CD4-positive, alpha-beta T cell (primary cell): ENCODE measurements at regions not wholly inside any gene's neighbourhood (a gene's known extent, or its start where the extent isn't known, plus 50 kb on each side); places are given as distances from the start of the nearest gene placed in this dataset.

Experiments used
- ATAC-seq: fragments of 200-7000 bp; cut with Tn5 transposase; one replicate; pipeline ENCODE4 v1.10.0; 2022; ENCODE audit warnings: mild to moderate bottlenecking; ENCODE audit not compliant: poor library complexity
- CTCF ChIA-PET: fragments of 350-600 bp; sonication (Branson Sonifier 250); formaldehyde crosslinking; loops from one replicate; lab custom pipeline; 2021; ENCODE audit warnings: antibody characterized with exemption, inconsistent platforms; lab: Charles Lee
- POLR2A ChIA-PET: fragments of 350-600 bp; sonication (Branson Sonifier 250); formaldehyde crosslinking; loops from one replicate; lab custom pipeline; 2021; ENCODE audit warnings: antibody characterized with exemption, inconsistent platforms; lab: Charles Lee
- DNase-seq, 14 experiments: peaks; one replicate each; pipeline ENCODE4 v3.0.0-alpha.2; 2013 to 2020; ENCODE audit warnings: mixed read lengths in 2 of 14
- H3K27ac ChIP-seq, 2 donors: one replicate each; pipeline versions ENCODE4 v1.5.1 to v1.7.0; 2013; ENCODE audit warnings: low read length in 2 of 2, low read depth in 1 of 2, mild to moderate bottlenecking in 1 of 2
- H3K27me3 ChIP-seq, 2 experiments: 1 replicate in 1 of 2; 2 replicates in 1 of 2; pipeline versions ENCODE4 v1.6.1 to v1.7.0; 2013; ENCODE audit warnings: low read length in 2 of 2, control low read depth in 1 of 2, mild to moderate bottlenecking in 1 of 2, moderate library complexity in 1 of 2; ENCODE audit not compliant: insufficient read depth in 2 of 2, control insufficient read depth in 1 of 2
- H3K36me3 ChIP-seq: one replicate; pipeline ENCODE4 v1.6.1; 2013; ENCODE audit warnings: low read length, control low read depth; ENCODE audit not compliant: insufficient read depth
- H3K4me1 ChIP-seq: one replicate; pipeline ENCODE4 v1.6.1; 2013; ENCODE audit warnings: low read length, control low read depth; ENCODE audit not compliant: insufficient read depth
- H3K4me3 ChIP-seq: one replicate; pipeline ENCODE4 v1.5.1; 2013; ENCODE audit warnings: mild to moderate bottlenecking, low read length, moderate library complexity
- H3K9me3 ChIP-seq, 2 experiments: 1 replicate in 1 of 2; 2 replicates in 1 of 2; pipeline versions ENCODE4 v1.6.1 to v1.7.0; 2013; ENCODE audit warnings: low read length in 2 of 2, mild to moderate bottlenecking in 2 of 2, control low read depth in 1 of 2, moderate library complexity in 1 of 2; ENCODE audit not compliant: control insufficient read depth in 1 of 2, insufficient read depth in 1 of 2
- H3K27ac Mint-ChIP-seq: one replicate; pipeline ENCODE4 v1.8.0; 2020; ENCODE audit warnings: mixed read lengths
- H3K27me3 Mint-ChIP-seq: one replicate; pipeline ENCODE4 v1.8.0; 2021; ENCODE audit warnings: mixed read lengths
- H3K36me3 Mint-ChIP-seq: one replicate; pipeline ENCODE4 v1.8.0; 2021; ENCODE audit warnings: low read depth, mixed read lengths
- H3K4me1 Mint-ChIP-seq: one replicate; pipeline ENCODE4 v1.8.0; 2021; ENCODE audit warnings: low read depth, mixed read lengths
- H3K4me3 Mint-ChIP-seq: one replicate; pipeline ENCODE4 v1.8.0; 2020; ENCODE audit warnings: mild to moderate bottlenecking, mixed read lengths
- H3K9me3 Mint-ChIP-seq: one replicate; pipeline ENCODE4 v1.8.0; 2020; ENCODE audit warnings: mixed read lengths
- intact Hi-C, 2 experiments: fragments of 100-400 bp; cut with DNase I in 1 of 2; cut with micrococcal nuclease in 1 of 2; formaldehyde crosslinking; loops; one replicate each; pipeline versions ENCODE4 v1.15.1 to v1.9.0; 2023 to 2025; cut with DNase I, micrococcal nuclease
- TF ChIP-seq, protein P1 (sequence below): fragments of 200-600 bp; IDR thresholded peaks from one replicate; pipeline ENCODE4 v1.8.0; 2022; ENCODE audit warnings: antibody characterized with exemption, mild to moderate bottlenecking

DNA sequence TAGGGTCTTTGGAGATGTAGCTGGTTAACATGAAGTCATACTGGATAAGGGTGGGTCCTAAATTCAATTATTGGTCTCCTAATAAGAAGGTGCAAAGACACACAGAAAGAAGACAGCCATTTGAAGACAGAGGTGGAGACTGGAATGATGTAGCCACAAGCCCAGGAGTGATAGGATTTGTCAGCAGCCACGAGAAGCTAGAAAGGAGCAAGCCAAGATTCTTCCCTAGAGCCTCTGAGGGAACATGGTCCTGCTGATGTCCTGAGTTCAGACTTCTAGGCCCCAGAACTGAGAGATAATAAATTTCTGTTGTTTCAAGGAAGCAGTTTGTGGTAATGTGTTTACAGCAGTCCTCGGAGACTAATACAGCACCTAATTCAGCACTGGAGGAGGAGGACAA, 203.3 kb upstream of the SRRM4 start:
- no peak overlapping the region for H3K4me3 Mint-ChIP-seq
- no peaks in the 10 kb centered on the region for H3K36me3 ChIP-seq
- H3K27ac Mint-ChIP-seq = no peak overlapping the region
- H3K36me3 Mint-ChIP-seq = no peaks in the 10 kb centered on the region
- no peak overlapping the region for H3K4me3 ChIP-seq
- TF ChIP-seq, protein P1, sequence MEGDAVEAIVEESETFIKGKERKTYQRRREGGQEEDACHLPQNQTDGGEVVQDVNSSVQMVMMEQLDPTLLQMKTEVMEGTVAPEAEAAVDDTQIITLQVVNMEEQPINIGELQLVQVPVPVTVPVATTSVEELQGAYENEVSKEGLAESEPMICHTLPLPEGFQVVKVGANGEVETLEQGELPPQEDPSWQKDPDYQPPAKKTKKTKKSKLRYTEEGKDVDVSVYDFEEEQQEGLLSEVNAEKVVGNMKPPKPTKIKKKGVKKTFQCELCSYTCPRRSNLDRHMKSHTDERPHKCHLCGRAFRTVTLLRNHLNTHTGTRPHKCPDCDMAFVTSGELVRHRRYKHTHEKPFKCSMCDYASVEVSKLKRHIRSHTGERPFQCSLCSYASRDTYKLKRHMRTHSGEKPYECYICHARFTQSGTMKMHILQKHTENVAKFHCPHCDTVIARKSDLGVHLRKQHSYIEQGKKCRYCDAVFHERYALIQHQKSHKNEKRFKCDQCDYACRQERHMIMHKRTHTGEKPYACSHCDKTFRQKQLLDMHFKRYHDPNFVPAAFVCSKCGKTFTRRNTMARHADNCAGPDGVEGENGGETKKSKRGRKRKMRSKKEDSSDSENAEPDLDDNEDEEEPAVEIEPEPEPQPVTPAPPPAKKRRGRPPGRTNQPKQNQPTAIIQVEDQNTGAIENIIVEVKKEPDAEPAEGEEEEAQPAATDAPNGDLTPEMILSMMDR = no peak
- H3K4me1 ChIP-seq = no peaks in the 10 kb centered on the region
- intact Hi-C loops = no loop called here
- ATAC-seq (no peak), DNase-seq (no peak)
- ChIA-PET CTCF (no interaction called here), POLR2A (no interaction called here)
- no peak overlapping the region for H3K27ac ChIP-seq
- H3K9me3 Mint-ChIP-seq = no peaks in the 10 kb centered on the region
- H3K9me3 ChIP-seq = peaks cover 0 to 16% of the 10 kb centered on the region in 2 experiments
- peaks cover 35% of the 10 kb centered on the region for H3K27me3 Mint-ChIP-seq
- H3K27me3 ChIP-seq = peaks cover 2 to 10% of the 10 kb centered on the region in 2 experiments
- H3K4me1 Mint-ChIP-seq = no peaks in the 10 kb centered on the region

DNA sequence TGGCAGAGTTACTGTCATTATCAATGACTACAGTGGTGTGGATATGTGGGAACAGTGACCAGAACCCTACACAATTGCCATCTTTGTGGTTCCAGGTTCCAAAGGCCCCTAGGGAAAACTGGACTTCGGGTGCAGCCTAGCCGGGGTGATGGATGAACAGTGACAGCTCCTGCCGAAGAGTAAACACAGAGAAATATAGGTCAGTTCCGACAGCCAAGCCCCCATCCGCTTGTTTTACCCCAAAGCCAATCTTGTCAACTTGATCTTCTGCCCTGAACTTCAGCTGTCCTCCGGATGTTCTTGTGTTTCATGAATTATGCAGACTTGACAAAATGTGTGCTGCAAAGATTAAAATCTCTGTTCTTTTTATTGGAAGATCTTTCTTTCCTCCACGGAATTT, 200.4 kb upstream of the SRRM4 start:
- Histone ChIP-seq H3K4me3 (no peak overlapping the region), H3K27me3 (peaks cover 0 to 3% of the 10 kb centered on the region in 2 experiments), H3K4me1 (no peaks in the 10 kb centered on the region), H3K36me3 (no peaks in the 10 kb centered on the region), H3K27ac (no peak overlapping the region), H3K9me3 (peaks cover 0 to 6% of the 10 kb centered on the region in 2 experiments)
- TF ChIP-seq, protein P1 = no peak
- H3K27me3 Mint-ChIP-seq = peaks cover 17% of the 10 kb centered on the region
- ChIA-PET CTCF (no interaction called here), POLR2A (no interaction called here)
- no peaks in the 10 kb centered on the region for H3K4me1 Mint-ChIP-seq
- no peaks in the 10 kb centered on the region for H3K36me3 Mint-ChIP-seq
- intact Hi-C loops = no loop called here
- H3K4me3 Mint-ChIP-seq = no peak overlapping the region
- H3K9me3 Mint-ChIP-seq = no peaks in the 10 kb centered on the region
- ATAC-seq (no peak), DNase-seq (no peak)
- H3K27ac Mint-ChIP-seq = no peak overlapping the region

DNA sequence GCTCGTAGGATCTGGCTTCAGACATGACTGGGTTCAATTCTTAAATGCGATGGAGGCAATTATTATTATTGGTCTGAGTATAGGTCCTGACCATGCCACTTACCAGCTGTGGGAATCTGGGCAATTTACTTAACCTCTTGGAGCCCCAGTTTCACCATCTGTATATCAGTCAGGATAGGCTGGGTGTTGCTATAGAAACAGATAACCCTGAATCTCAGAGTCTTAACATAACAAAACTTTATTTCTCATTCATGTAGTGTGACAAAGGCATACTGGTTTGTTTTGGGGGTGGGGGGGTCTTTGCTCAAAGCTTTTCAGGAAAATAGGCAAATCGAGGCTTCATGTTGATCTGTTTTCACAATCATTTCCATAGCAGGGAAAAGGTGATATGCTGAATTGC, 199.6 kb upstream of the SRRM4 start:
- intact Hi-C loops = no loop called here
- Histone ChIP-seq H3K36me3 (no peaks in the 10 kb centered on the region), H3K9me3 (peaks cover 0 to 6% of the 10 kb centered on the region in 2 experiments), H3K27me3 (peaks cover 0 to 3% of the 10 kb centered on the region in 2 experiments), H3K4me3 (no peak overlapping the region), H3K27ac (no peak overlapping the region), H3K4me1 (no peaks in the 10 kb centered on the region)
- Mint-ChIP-seq H3K36me3 (no peaks in the 10 kb centered on the region), H3K4me1 (no peaks in the 10 kb centered on the region), H3K9me3 (no peaks in the 10 kb centered on the region), H3K27ac (no peak overlapping the region), H3K4me3 (no peak overlapping the region), H3K27me3 (peaks cover 11% of the 10 kb centered on the region)
- DNase-seq = no peak
- ATAC-seq = no peak
- ChIA-PET CTCF (no interaction called here), POLR2A (no interaction called here)
- TF ChIP-seq, protein P1 = no peak
